ENCODE measurements at regions not wholly inside any gene's neighbourhood (a gene's known extent, or its start where the extent isn't known, plus 50 kb on each side); places are given as distances from the start of the nearest gene placed in this dataset.

- no peak for DNase-seq
Measured at GRCh38 chr18:11259469-11260150, 110.2 kb upstream of the PIEZO2 start.

GRCh38 chr18:11258039-11258610 lies 108.8 kb upstream of the PIEZO2 start:
- DNase-seq, result no peak

- no peak for DNase-seq
Measured at GRCh38 chr18:11256251-11256650, 106.9 kb upstream of the PIEZO2 start.

- no peak for DNase-seq
Measured at GRCh38 chr18:11251891-11252270, 102.5 kb upstream of the PIEZO2 start.

- no peak for DNase-seq
Measured at GRCh38 chr18:11251229-11251890, 102.0 kb upstream of the PIEZO2 start.

- no peak for DNase-seq
Measured at GRCh38 chr18:11249391-11249790, 100.0 kb upstream of the PIEZO2 start.

- DNase-seq, result no peak
Measured at GRCh38 chr18:11247381-11247970, 98.1 kb upstream of the PIEZO2 start.

GRCh38 chr18:11246495-11247300 lies 97.3 kb upstream of the PIEZO2 start:
- no peak for DNase-seq

GRCh38 chr18:11245879-11246278 lies 96.5 kb upstream of the PIEZO2 start:
- DNase-seq, result no peak

- DNase-seq, result no peak
Measured at GRCh38 chr18:11237484-11237883, 88.1 kb upstream of the PIEZO2 start.

- DNase-seq, result no peak
Measured at GRCh38 chr18:11237066-11237465, 87.7 kb upstream of the PIEZO2 start.

- no peak for DNase-seq
Measured at GRCh38 chr18:11224153-11224552, 74.8 kb upstream of the PIEZO2 start.

- DNase-seq, result no peak
Measured at GRCh38 chr18:11219571-11219970, 70.2 kb upstream of the PIEZO2 start.

- DNase-seq, result no peak
Measured at GRCh38 chr18:11215216-11215615, 65.8 kb upstream of the PIEZO2 start.

GRCh38 chr18:11204020-11204419 lies 54.7 kb upstream of the PIEZO2 start:
- DNase-seq, result no peak

- no peak for DNase-seq
Measured at GRCh38 chr18:11199477-11199876, 50.1 kb upstream of the PIEZO2 start.

All from SIG-M5 (cell line).